ENCODE measurements at regions not wholly inside any gene's neighbourhood (a gene's known extent, or its start where the extent isn't known, plus 50 kb on each side); places are given as distances from the start of the nearest gene placed in this dataset.

- TF ChIP-seq TFCP2L1 (CRISPR knock-in tag; IDR thresholded peaks at IDR 0.05) (no peak), POLR2A (IDR thresholded peaks at IDR 0.05; ENCODE audit: low read length) (no peak), CTCF (IDR thresholded peaks at IDR 0.05) (no peak), BCL3 (IDR thresholded peaks at IDR 0.05) (no peak), EP300 (IDR thresholded peaks at IDR 0.05) (no peak), PBX3 (IDR thresholded peaks at IDR 0.05) (no peak), ZSCAN20 (CRISPR knock-in tag; IDR thresholded peaks at IDR 0.05) (no peak), CHD2 (IDR thresholded peaks at IDR 0.05; ENCODE audit: low read length, partially characterized antibody) (no peak), BHLHE40 (IDR thresholded peaks at IDR 0.05; ENCODE audit: low read depth, low read length) (no peak)
Observed at GRCh38 chr9:13804532-13804931, 509.4 kb downstream of the NFIB start.

Measured in A549 (cell line).